Gastroesophageal sphincter (tissue), 3 donors: ENCODE measurements at regions not wholly inside any gene's neighbourhood (a gene's known extent, or its start where the extent isn't known, plus 50 kb on each side); places are given as distances from the start of the nearest gene placed in this dataset.

Source experiments
- CTCF ChIP-seq, 4 experiments: fragments of 200-600 bp in 2 of 4; fragments of 450-650 bp in 2 of 4; sonication (generic) in 1 of 4; IDR thresholded peaks; one replicate each; pipeline ENCODE4 v1.5.1; 2017 to 2019; ENCODE audit warnings: antibody characterized with exemption in 4 of 4, mild to moderate bottlenecking in 2 of 4, moderate library complexity in 2 of 4
- POLR2AphosphoS5 ChIP-seq: sonication (generic); formaldehyde crosslinking; IDR thresholded peaks from one replicate; pipeline ENCODE4 v1.6.1; 2017; ENCODE audit warnings: antibody characterized with exemption

GRCh38 chr16:62969711-62970318 is 933.6 kb upstream of the CDH8 start:
- TF ChIP-seq CTCF (IDR thresholded peaks at IDR 0.05) (no peak), POLR2AphosphoS5 (no peak)
